ENCODE measurements at regions not wholly inside any gene's neighbourhood (a gene's known extent, or its start where the extent isn't known, plus 50 kb on each side); places are given as distances from the start of the nearest gene placed in this dataset.

DNA sequence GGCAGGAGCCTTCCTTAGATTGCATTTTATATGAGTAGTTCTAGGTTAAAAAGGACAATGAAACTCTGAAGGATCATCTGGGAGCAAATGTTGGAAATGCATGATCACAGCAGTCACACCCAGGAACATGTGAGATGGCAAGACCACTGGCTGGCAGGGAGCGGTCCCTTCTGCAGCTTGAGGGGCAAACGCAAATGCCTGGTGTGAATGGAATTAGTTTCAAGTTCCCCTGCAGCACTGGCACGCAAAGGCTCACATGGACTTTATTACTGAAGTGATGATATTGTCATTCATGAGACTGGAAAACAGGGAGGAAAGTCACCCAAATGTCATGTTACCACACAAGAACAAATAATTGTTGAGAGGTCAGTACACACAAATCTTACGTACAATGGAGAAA lies 223.3 kb downstream of the FBXO15 start:
- TF ChIP-seq POLR2A (IDR thresholded peaks at IDR 0.05), result no peak
- TF ChIP-seq, protein P1, sequence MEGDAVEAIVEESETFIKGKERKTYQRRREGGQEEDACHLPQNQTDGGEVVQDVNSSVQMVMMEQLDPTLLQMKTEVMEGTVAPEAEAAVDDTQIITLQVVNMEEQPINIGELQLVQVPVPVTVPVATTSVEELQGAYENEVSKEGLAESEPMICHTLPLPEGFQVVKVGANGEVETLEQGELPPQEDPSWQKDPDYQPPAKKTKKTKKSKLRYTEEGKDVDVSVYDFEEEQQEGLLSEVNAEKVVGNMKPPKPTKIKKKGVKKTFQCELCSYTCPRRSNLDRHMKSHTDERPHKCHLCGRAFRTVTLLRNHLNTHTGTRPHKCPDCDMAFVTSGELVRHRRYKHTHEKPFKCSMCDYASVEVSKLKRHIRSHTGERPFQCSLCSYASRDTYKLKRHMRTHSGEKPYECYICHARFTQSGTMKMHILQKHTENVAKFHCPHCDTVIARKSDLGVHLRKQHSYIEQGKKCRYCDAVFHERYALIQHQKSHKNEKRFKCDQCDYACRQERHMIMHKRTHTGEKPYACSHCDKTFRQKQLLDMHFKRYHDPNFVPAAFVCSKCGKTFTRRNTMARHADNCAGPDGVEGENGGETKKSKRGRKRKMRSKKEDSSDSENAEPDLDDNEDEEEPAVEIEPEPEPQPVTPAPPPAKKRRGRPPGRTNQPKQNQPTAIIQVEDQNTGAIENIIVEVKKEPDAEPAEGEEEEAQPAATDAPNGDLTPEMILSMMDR (IDR thresholded peaks at IDR 0.05), result no peak
